ENCODE measurements at regions not wholly inside any gene's neighbourhood (a gene's known extent, or its start where the extent isn't known, plus 50 kb on each side); places are given as distances from the start of the nearest gene placed in this dataset.

- TF ChIP-seq CTCF (IDR thresholded peaks at IDR 0.05) (no peak), POLR2A (IDR thresholded peaks at IDR 0.05) (no peak), POLR2AphosphoS5 (IDR thresholded peaks at IDR 0.05) (no peak), EP300 (IDR thresholded peaks at IDR 0.05) (no peak)
These were observed 664.3 kb upstream of the EDIL3 start for GRCh38 chr5:85049020-85049419.
